ENCODE measurements at regions not wholly inside any gene's neighbourhood (a gene's known extent, or its start where the extent isn't known, plus 50 kb on each side); places are given as distances from the start of the nearest gene placed in this dataset.
"Not testable (repeated sequence)": the region's sequence is repeated elsewhere in the genome, so short reads cannot be mapped to it uniquely, and the experiment has no call there.

GRCh38 chr5:84438456-84438855, 53.8 kb upstream of the EDIL3 start:
- no peak for DNase-seq (ENCODE audit: extremely low spot score in 2 of 2)
- no peak overlapping the region for H3K27ac ChIP-seq
- no peaks in the 10 kb centered on the region for H3K36me3 ChIP-seq
- H3K4me1 ChIP-seq, result no peaks in the 10 kb centered on the region
- no peak for TF ChIP-seq CTCF (IDR thresholded peaks at IDR 0.05)
- no peak for TF ChIP-seq POLR2A (IDR thresholded peaks at IDR 0.05)
- no peak for TF ChIP-seq POLR2AphosphoS5 (IDR thresholded peaks at IDR 0.05; ENCODE audit: insufficient read depth in 1 of 2, low read depth in 1 of 2)
- H3K27me3 ChIP-seq, result no peaks in the 10 kb centered on the region
- no peaks in the 10 kb centered on the region for H3K9me3 ChIP-seq
- intact Hi-C loops (cut with DNase I), result no loop called here
- no peak overlapping the region for H3K4me3 ChIP-seq

- H3K36me3 ChIP-seq, result no peaks in the 10 kb centered on the region
- no peaks in the 10 kb centered on the region for H3K27me3 ChIP-seq
- no peaks in the 10 kb centered on the region for H3K4me1 ChIP-seq
- H3K27ac ChIP-seq, result no peak overlapping the region
- DNase-seq (ENCODE audit: extremely low spot score in 2 of 2), result no peak
- TF ChIP-seq POLR2AphosphoS5 (IDR thresholded peaks at IDR 0.05; ENCODE audit: insufficient read depth in 1 of 2, low read depth in 1 of 2), result no peak
- TF ChIP-seq POLR2A (IDR thresholded peaks at IDR 0.05), result no peak
- TF ChIP-seq CTCF (IDR thresholded peaks at IDR 0.05), result no peak
- intact Hi-C loops (cut with DNase I), result no loop called here
- H3K4me3 ChIP-seq, result no peak overlapping the region
- H3K9me3 ChIP-seq, result no peaks in the 10 kb centered on the region
Observed at GRCh38 chr5:84437673-84438315, 53.1 kb upstream of the EDIL3 start.

- intact Hi-C loops (cut with DNase I), result no loop called here
- no peak for DNase-seq (ENCODE audit: extremely low spot score in 2 of 2)
- no peaks in the 10 kb centered on the region for H3K27me3 ChIP-seq
Observed at GRCh38 chr5:84436866-84437265, 52.2 kb upstream of the EDIL3 start.

GRCh38 chr5:84435861-84436346, 51.2 kb upstream of the EDIL3 start:
- H3K27me3 ChIP-seq; intact Hi-C loops (cut with DNase I); H3K4me3 ChIP-seq; H3K36me3 ChIP-seq; DNase-seq (ENCODE audit: extremely low spot score in 2 of 2); H3K27ac ChIP-seq; H3K4me1 ChIP-seq; H3K9me3 ChIP-seq: not testable (repeated sequence)

More at GRCh38 chr5:84436866-84437265, 52.2 kb upstream of the EDIL3 start:
- no peaks in the 10 kb centered on the region for H3K36me3 ChIP-seq
- no peak overlapping the region for H3K27ac ChIP-seq
- no peak overlapping the region for H3K4me3 ChIP-seq
- no peak for TF ChIP-seq CTCF (IDR thresholded peaks at IDR 0.05)
- no peak for TF ChIP-seq POLR2A (IDR thresholded peaks at IDR 0.05)
- TF ChIP-seq POLR2AphosphoS5 (IDR thresholded peaks at IDR 0.05; ENCODE audit: insufficient read depth in 1 of 2, low read depth in 1 of 2), result no peak
- no peaks in the 10 kb centered on the region for H3K4me1 ChIP-seq
- H3K9me3 ChIP-seq, result no peaks in the 10 kb centered on the region
